Pancreas (tissue), 10 donors: ENCODE measurements at regions not wholly inside any gene's neighbourhood (a gene's known extent, or its start where the extent isn't known, plus 50 kb on each side); places are given as distances from the start of the nearest gene placed in this dataset.

ENCODE experiments used
- ATAC-seq, 4 donors: fragments of 200-7000 bp; cut with Tn5 transposase; one replicate each; pipeline versions ENCODE4 v1.8.0 to v1.9.1; 2020; ENCODE audit warnings: mild to moderate bottlenecking in 4 of 4, moderate library complexity in 4 of 4
- DNase-seq, 6 donors: peaks; one replicate each; pipeline ENCODE4 v3.0.0-alpha.2; 2020
- FAIRE-seq: peaks from 2 replicates; lab custom pipeline; 2012; peaks lifted over from hg19 to GRCh38; lab: Jason Lieb, UNC
- H3K27ac ChIP-seq, 4 donors: fragments of 200-600 bp; sonication (generic); 1 replicate in 3 of 4; 2 replicates in 1 of 4; pipeline versions ENCODE4 v1.5.0 to v1.8.0; 2020
- H3K27me3 ChIP-seq, 4 donors: fragments of 200-600 bp; one replicate each; pipeline ENCODE4 v1.8.0; 2021
- H3K36me3 ChIP-seq, 3 donors: fragments of 200-600 bp; sonication (generic) in 1 of 3; one replicate each; pipeline versions ENCODE4 v1.5.0 to v1.8.0; 2020 to 2021
- H3K4me1 ChIP-seq, 3 donors: fragments of 200-600 bp; one replicate each; pipeline ENCODE4 v1.8.0; 2021
- H3K4me3 ChIP-seq, 4 donors: fragments of 200-600 bp; sonication (generic) in 2 of 4; one replicate each; pipeline versions ENCODE4 v1.5.0 to v1.8.0; 2020 to 2021
- H3K9me3 ChIP-seq, 4 donors: fragments of 200-600 bp; one replicate each; pipeline ENCODE4 v1.8.0; 2021
- CTCF ChIP-seq, 4 donors: fragments of 200-600 bp; sonication (generic) in 3 of 4; IDR thresholded peaks; one replicate each; pipeline versions ENCODE4 v1.5.0 to v1.8.0; 2021; ENCODE audit warnings: antibody characterized with exemption in 4 of 4
- WGBS, 2 donors: extraction: QIAGEN DNeasy Blood & Tissue Kit; methylation state at CpG; one replicate each; pipeline ENCODE4 v1.1.7; 2013; 5-methylcytosine and 5-hydroxymethylcytosine counted together
- intact Hi-C, 3 donors: fragments of 100-400 bp; cut with DNase I; formaldehyde crosslinking; loops; one replicate each; pipeline versions ENCODE4 v1.11.1 to v1.14.2; 2022
- donor health status: healthy with polysubstance abuse.
- donor health status: DM: no; HTN: no; CAD: no; lungs with moderate emphysema.
- donor health status: DM: no; HTN: no; CAD: no.
- donor health status: control.
- donor health status: control.
- donor health status: Bipolar disorder and iron deficiency.
- donor health status: DM: yes; HTN: yes; CAD: no.
- donor health status: DM: no; HTN: no; CAD: no.
- donor health status: DM: no; HTN: no; CAD: no.
- donor health status: DM: yes; HTN: yes; CAD: no.

DNA sequence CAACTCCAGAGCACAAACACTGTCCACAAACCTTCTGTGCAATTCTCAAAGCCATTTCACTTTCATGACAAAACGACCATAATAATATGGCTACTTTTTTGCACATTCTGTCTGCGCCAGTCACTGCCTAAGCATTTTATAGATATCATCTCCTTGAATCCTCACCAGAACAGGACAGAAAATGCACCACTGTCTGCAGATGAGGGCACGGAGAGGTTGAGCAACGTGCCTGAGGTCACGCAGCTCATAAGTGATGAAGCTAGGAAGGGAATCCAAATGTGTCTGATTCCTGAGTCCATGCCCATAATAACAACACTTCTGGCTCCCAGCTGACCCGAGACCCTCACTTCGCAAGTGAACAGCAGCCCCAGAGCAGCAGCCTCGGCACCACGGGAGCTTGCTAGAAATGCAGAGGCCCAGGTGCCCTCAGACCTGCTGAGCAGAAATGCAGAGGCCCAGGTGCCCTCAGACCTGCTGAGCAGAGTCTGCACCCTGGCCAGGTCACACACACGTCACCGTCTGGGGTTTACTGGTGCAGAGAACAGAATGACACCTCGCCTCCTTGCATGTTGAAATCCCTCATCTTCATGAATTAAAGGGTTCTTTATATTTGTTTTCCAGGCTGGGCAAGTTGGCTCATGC, 265.2 kb downstream of the BMP7 start:
- Histone ChIP-seq H3K27ac (no peak overlapping the region), H3K9me3 (no peaks in the 10 kb centered on the region), H3K4me3 (no peak overlapping the region), H3K27me3 (peaks cover 0 to 8% (median 0%) of the 10 kb centered on the region in 4 donors), H3K4me1 (no peaks in the 10 kb centered on the region), H3K36me3 (no peaks in the 10 kb centered on the region)
- WGBS, 2 donors: 56 to 65% methylated on average over 12 of the region's 12 CpGs
- no peak for ATAC-seq
- no peak for TF ChIP-seq CTCF (IDR thresholded peaks at IDR 0.05)
- FAIRE-seq: no peak
- intact Hi-C loops: no loop called here
- DNase-seq: no peak

DNA sequence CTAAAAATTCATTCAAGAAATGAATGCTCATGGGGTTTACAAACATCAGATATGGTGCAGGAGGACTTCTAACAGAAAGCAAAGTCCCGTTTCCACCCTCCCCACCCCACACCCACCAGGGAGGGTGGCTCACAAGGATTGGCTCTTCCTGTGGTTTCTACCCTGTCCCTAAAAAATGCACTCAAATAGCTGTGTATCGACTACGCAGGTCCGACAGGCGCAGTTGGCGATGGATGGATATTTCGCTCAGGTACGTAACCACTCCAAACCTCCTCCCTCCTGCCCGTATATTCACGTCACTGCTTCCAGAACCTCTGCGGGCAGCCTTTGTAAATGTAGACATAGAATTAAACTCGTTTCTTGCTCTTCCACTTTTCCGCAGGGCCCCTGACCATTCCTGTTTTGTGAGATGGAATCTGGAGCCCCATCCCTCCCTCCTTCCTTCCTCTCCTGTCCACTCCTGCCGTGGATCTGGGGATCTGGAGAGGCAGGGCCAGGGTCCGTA, 264.3 kb downstream of the BMP7 start:
- Histone ChIP-seq H3K27me3 (peaks cover 0 to 3% (median 0%) of the 10 kb centered on the region in 4 donors), H3K4me3 (no peak overlapping the region), H3K9me3 (no peaks in the 10 kb centered on the region), H3K27ac (no peak overlapping the region), H3K36me3 (no peaks in the 10 kb centered on the region), H3K4me1 (no peaks in the 10 kb centered on the region)
- ATAC-seq (no peak), DNase-seq (no peak), FAIRE-seq (no peak)
- intact Hi-C loops: no loop called here
- WGBS, 2 donors: 52 to 58% methylated on average over 15 of the region's 15 CpGs
- TF ChIP-seq CTCF (IDR thresholded peaks at IDR 0.05): no peak

DNA sequence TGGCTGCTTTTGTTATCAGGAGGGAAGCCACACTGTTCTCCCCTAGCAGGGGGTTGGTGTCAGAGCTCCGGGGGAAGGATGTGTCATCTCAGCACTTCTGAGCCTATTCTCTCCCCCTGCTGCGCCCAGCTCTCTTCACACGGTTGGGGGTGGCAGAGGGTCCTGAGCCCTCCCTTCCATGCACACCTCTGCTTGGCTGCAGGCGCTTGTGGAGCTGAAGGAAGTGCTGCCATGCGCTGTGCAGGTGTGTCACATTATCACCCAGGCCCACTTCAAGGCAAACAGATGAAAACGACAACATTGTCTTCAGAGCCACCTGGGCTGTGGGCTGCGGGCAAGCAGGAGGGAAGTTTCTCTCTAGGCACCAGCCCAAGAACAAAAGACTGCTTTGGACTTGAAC, 263.4 kb downstream of the BMP7 start:
- Histone ChIP-seq H3K4me3 (no peak overlapping the region), H3K36me3 (no peaks in the 10 kb centered on the region), H3K4me1 (no peaks in the 10 kb centered on the region), H3K27ac (no peak overlapping the region), H3K9me3 (no peaks in the 10 kb centered on the region), H3K27me3 (peaks cover 0 to 3% (median 0%) of the 10 kb centered on the region in 4 donors)
- DNase-seq (no peak), ATAC-seq (no peak), FAIRE-seq (no peak)
- intact Hi-C loops: no loop called here
- WGBS, 2 donors: 8 to 12% methylated on average over 7 of the region's 7 CpGs
- no peak for TF ChIP-seq CTCF (IDR thresholded peaks at IDR 0.05)

DNA sequence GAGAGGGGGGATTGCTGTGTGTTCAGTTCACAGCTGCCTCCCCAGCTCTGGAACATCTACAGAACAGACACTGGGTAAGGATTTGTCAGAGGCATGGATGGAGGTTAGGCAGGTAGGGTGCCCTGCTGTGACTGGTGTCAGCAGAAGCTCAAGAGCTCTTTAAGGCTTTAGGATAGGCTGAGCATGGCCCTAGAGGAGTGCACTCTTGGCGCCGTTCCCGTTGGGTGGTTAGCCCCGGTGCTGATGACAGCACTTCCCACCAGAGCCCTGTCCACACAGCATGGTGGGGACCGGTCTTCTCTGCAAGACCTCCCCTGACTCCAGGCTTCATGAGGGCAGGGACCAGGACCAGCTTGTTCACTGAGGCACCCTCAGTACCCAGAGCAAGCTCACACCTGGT, 262.0 kb downstream of the BMP7 start:
- no peak overlapping the region for H3K27ac ChIP-seq
- no peak for DNase-seq
- no peaks in the 10 kb centered on the region for H3K9me3 ChIP-seq
- H3K4me3 ChIP-seq: no peak overlapping the region
- no peak for ATAC-seq
- no peaks in the 10 kb centered on the region for H3K36me3 ChIP-seq
- H3K27me3 ChIP-seq: peaks cover 0 to 3% (median 0%) of the 10 kb centered on the region in 4 donors
- intact Hi-C loops: no loop called here
- 63 to 70% methylated on average over 5 of the region's 5 CpGs for WGBS, 2 donors
- no peak for TF ChIP-seq CTCF (IDR thresholded peaks at IDR 0.05)
- no peaks in the 10 kb centered on the region for H3K4me1 ChIP-seq
- FAIRE-seq: no peak
